CD4-positive, CD25-positive, alpha-beta regulatory T cell (primary cell): ENCODE measurements at regions not wholly inside any gene's neighbourhood (a gene's known extent, or its start where the extent isn't known, plus 50 kb on each side); places are given as distances from the start of the nearest gene placed in this dataset.

ENCODE experiments used
- ATAC-seq, 2 donors: fragments of 150-1000 bp; cut with Tn5 transposase; one replicate each; pipeline ENCODE4 v1.10.0; 2021; ENCODE audit warnings: low read depth in 2 of 2, moderate number of reproducible peaks in 2 of 2, moderate library complexity in 1 of 2
- DNase-seq, 3 donors: peaks; one replicate each; pipeline versions ENCODE4 v3.0.0 to v3.0.0-alpha.2; 2012 to 2022; ENCODE audit warnings: mixed read lengths in 1 of 3
- H3K27ac ChIP-seq: one replicate; pipeline ENCODE4 v1.7.0; 2013; ENCODE audit warnings: mild to moderate bottlenecking, low read length; ENCODE audit not compliant: insufficient read depth, poor library complexity, severe bottlenecking
- H3K27me3 ChIP-seq: one replicate; pipeline ENCODE4 v1.7.0; 2013; ENCODE audit warnings: low read length; ENCODE audit not compliant: control insufficient read depth, insufficient read depth
- H3K36me3 ChIP-seq: one replicate; pipeline ENCODE4 v1.7.0; 2013; ENCODE audit warnings: mild to moderate bottlenecking, low read length, moderate library complexity; ENCODE audit not compliant: control insufficient read depth, insufficient read depth
- H3K4me1 ChIP-seq: 2 replicates; pipeline ENCODE4 v1.7.0; 2013; ENCODE audit warnings: mild to moderate bottlenecking, low read length; ENCODE audit not compliant: insufficient read depth, control insufficient read depth, poor library complexity, severe bottlenecking
- H3K4me3 ChIP-seq: one replicate; pipeline ENCODE4 v1.7.0; 2013; ENCODE audit warnings: low read depth, mild to moderate bottlenecking, low read length, moderate library complexity
- H3K9me3 ChIP-seq, 2 experiments: 1 replicate in 1 of 2; 2 replicates in 1 of 2; pipeline ENCODE4 v1.7.0; 2013; ENCODE audit warnings: low read length in 2 of 2, mild to moderate bottlenecking in 1 of 2, moderate library complexity in 1 of 2; ENCODE audit not compliant: control insufficient read depth in 2 of 2
- H3K27ac Mint-ChIP-seq, 3 donors: one replicate each; pipeline ENCODE4 v1.8.0; 2020 to 2022; ENCODE audit warnings: mild to moderate bottlenecking in 3 of 3, mixed read lengths in 3 of 3, moderate library complexity in 2 of 3
- H3K27me3 Mint-ChIP-seq: one replicate; pipeline ENCODE4 v1.8.0; 2022; ENCODE audit warnings: mild to moderate bottlenecking, mixed read lengths
- H3K36me3 Mint-ChIP-seq: one replicate; pipeline ENCODE4 v1.8.0; 2020; ENCODE audit warnings: mixed read lengths
- H3K4me1 Mint-ChIP-seq, 4 donors: one replicate each; pipeline ENCODE4 v1.8.0; 2020 to 2022; ENCODE audit warnings: mixed read lengths in 4 of 4, mild to moderate bottlenecking in 1 of 4
- H3K4me3 Mint-ChIP-seq, 4 donors: one replicate each; pipeline ENCODE4 v1.8.0; 2020 to 2022; ENCODE audit warnings: mild to moderate bottlenecking in 4 of 4, mixed read lengths in 4 of 4, moderate library complexity in 3 of 4
- H3K9me3 Mint-ChIP-seq, 7 donors: one replicate each; pipeline ENCODE4 v1.8.0; 2020 to 2022; ENCODE audit warnings: mixed read lengths in 7 of 7, mild to moderate bottlenecking in 3 of 7, moderate library complexity in 2 of 7

- no peaks in the 10 kb centered on the region for H3K4me1 Mint-ChIP-seq
- ATAC-seq, result no peak
- no peak overlapping the region for H3K27ac ChIP-seq
- H3K27me3 Mint-ChIP-seq, result peaks cover 12% of the 10 kb centered on the region
- no peaks in the 10 kb centered on the region for H3K9me3 ChIP-seq
- no peaks in the 10 kb centered on the region for H3K27me3 ChIP-seq
- DNase-seq, result no peak
- no peak overlapping the region for H3K4me3 Mint-ChIP-seq
- H3K36me3 ChIP-seq, result no peaks in the 10 kb centered on the region
- H3K27ac Mint-ChIP-seq, result no peak overlapping the region
- H3K4me1 ChIP-seq, result no peaks in the 10 kb centered on the region
- H3K4me3 ChIP-seq, result no peak overlapping the region
- H3K9me3 Mint-ChIP-seq, result peaks cover 0 to 9% (median 4%) of the 10 kb centered on the region in 7 donors
- H3K36me3 Mint-ChIP-seq, result no peaks in the 10 kb centered on the region
Measured at GRCh38 chr6:117810269-117810668, 96.8 kb upstream of the SLC35F1 start.

- no peak for ATAC-seq
- no peak for DNase-seq
- peaks cover 0 to 10% (median 5%) of the 10 kb centered on the region in 7 donors for H3K9me3 Mint-ChIP-seq
- H3K9me3 ChIP-seq, result peaks cover 0 to 10% of the 10 kb centered on the region in 2 experiments
- H3K4me3 Mint-ChIP-seq, result no peak overlapping the region
- no peaks in the 10 kb centered on the region for H3K4me1 Mint-ChIP-seq
- H3K36me3 ChIP-seq, result no peaks in the 10 kb centered on the region
- H3K27ac Mint-ChIP-seq, result no peak overlapping the region
- H3K27me3 Mint-ChIP-seq, result peaks cover 4% of the 10 kb centered on the region
- H3K4me3 ChIP-seq, result no peak overlapping the region
- no peaks in the 10 kb centered on the region for H3K4me1 ChIP-seq
- no peaks in the 10 kb centered on the region for H3K36me3 Mint-ChIP-seq
- no peak overlapping the region for H3K27ac ChIP-seq
- no peaks in the 10 kb centered on the region for H3K27me3 ChIP-seq
Measured at GRCh38 chr6:117817499-117817898, 89.6 kb upstream of the SLC35F1 start.

DNA sequence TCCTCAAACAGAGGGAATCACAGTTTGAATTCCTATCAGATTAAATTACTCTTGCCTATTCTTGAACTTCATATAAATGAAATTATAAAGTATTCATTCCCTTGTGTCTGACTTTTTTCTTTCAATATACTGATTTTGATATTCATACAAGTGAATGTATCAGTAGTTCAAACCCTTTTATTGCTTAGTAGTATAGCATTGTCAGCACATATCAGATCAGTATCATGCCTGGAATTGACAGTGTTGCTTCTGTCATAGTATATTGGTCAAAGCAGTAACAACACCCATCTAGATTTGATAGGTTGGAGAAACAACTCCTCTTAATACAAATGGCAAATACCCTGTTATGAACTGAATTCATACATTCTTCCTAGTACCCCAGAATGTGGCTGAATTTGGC lies 89.1 kb upstream of the SLC35F1 start:
- peaks cover 0 to 10% (median 5%) of the 10 kb centered on the region in 7 donors for H3K9me3 Mint-ChIP-seq
- Histone ChIP-seq H3K9me3 (peaks cover 0 to 10% of the 10 kb centered on the region in 2 experiments), H3K36me3 (no peaks in the 10 kb centered on the region), H3K27ac (no peak overlapping the region), H3K27me3 (no peaks in the 10 kb centered on the region), H3K4me1 (no peaks in the 10 kb centered on the region), H3K4me3 (no peak overlapping the region)
- peaks cover 4% of the 10 kb centered on the region for H3K27me3 Mint-ChIP-seq
- no peaks in the 10 kb centered on the region for H3K4me1 Mint-ChIP-seq
- no peak for ATAC-seq
- no peak overlapping the region for H3K27ac Mint-ChIP-seq
- no peak overlapping the region for H3K4me3 Mint-ChIP-seq
- no peaks in the 10 kb centered on the region for H3K36me3 Mint-ChIP-seq
- DNase-seq, result no peak

GRCh38 chr6:117818449-117818848 lies 88.6 kb upstream of the SLC35F1 start:
- Histone ChIP-seq H3K27me3 (no peaks in the 10 kb centered on the region), H3K4me1 (no peaks in the 10 kb centered on the region), H3K4me3 (no peak overlapping the region), H3K9me3 (peaks cover 0 to 10% of the 10 kb centered on the region in 2 experiments), H3K27ac (no peak overlapping the region), H3K36me3 (no peaks in the 10 kb centered on the region)
- Mint-ChIP-seq H3K27me3 (peaks cover 4% of the 10 kb centered on the region), H3K9me3 (peaks cover 0 to 10% (median 5%) of the 10 kb centered on the region in 7 donors), H3K4me3 (no peak overlapping the region), H3K27ac (no peak overlapping the region), H3K4me1 (no peaks in the 10 kb centered on the region), H3K36me3 (no peaks in the 10 kb centered on the region)
- DNase-seq (no peak), ATAC-seq (no peak)

GRCh38 chr6:117829594-117830319 lies 77.3 kb upstream of the SLC35F1 start:
- Histone ChIP-seq H3K4me3 (no peak overlapping the region), H3K27ac (no peak overlapping the region), H3K9me3 (no peaks in the 10 kb centered on the region), H3K36me3 (no peaks in the 10 kb centered on the region), H3K27me3 (peaks cover 2% of the 10 kb centered on the region), H3K4me1 (no peaks in the 10 kb centered on the region)
- ATAC-seq (no peak), DNase-seq (no peak)
- no peaks in the 10 kb centered on the region for H3K27me3 Mint-ChIP-seq
- H3K9me3 Mint-ChIP-seq, result peaks cover 0 to 13% (median 7%) of the 10 kb centered on the region in 7 donors
- H3K4me3 Mint-ChIP-seq, result no peak overlapping the region
- no peaks in the 10 kb centered on the region for H3K4me1 Mint-ChIP-seq
- no peaks in the 10 kb centered on the region for H3K36me3 Mint-ChIP-seq
- H3K27ac Mint-ChIP-seq, result no peak overlapping the region

DNA sequence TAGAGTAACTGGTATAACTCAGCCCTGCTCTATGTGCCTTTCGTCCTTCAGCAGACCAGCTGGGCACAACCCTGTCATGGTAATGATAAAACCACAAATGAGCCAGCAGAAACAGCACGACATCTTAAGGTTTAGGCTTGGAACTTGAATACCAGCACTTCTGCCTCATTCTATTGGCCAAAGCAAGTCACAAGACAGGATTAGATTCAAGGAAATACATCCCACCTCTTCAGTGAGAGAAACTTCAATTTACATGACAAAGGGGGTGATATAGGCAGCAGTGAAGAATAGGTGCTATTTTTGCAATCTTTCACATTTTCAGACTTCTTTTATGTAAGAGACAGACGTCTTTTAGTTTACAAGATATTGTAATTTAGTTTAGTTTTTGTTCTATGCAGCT lies 69.8 kb upstream of the SLC35F1 start:
- Histone ChIP-seq H3K4me3 (no peak overlapping the region), H3K27ac (no peak overlapping the region), H3K27me3 (no peaks in the 10 kb centered on the region), H3K36me3 (no peaks in the 10 kb centered on the region), H3K9me3 (no peaks in the 10 kb centered on the region), H3K4me1 (no peaks in the 10 kb centered on the region)
- Mint-ChIP-seq H3K4me3 (no peak overlapping the region), H3K27ac (no peak overlapping the region), H3K27me3 (no peaks in the 10 kb centered on the region), H3K36me3 (no peaks in the 10 kb centered on the region), H3K4me1 (no peaks in the 10 kb centered on the region), H3K9me3 (peaks cover 0 to 7% (median 2%) of the 10 kb centered on the region in 7 donors)
- no peak for DNase-seq
- no peak for ATAC-seq

DNA sequence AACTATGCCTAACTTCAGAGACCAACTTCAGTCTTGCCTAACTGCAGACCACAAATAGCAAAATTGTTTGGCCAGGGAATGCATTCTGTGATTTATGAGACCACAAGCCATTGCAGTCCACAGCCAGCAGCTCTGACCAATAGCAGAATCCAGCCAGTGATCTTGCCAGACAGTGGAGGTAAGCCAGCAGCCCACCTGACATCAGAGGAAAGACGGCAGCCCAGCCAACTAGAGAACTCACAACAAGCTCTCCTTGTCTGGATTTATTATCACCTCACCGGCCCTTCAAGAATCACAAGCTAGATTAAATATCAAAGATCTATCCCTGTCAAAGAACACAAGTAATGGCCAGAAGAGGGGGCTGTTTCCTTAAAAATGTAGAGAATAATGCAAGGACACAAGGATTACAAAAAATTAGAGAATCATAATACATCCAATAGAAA lies 66.5 kb upstream of the SLC35F1 start:
- H3K4me1 Mint-ChIP-seq, result no peaks in the 10 kb centered on the region
- no peak overlapping the region for H3K27ac Mint-ChIP-seq
- Histone ChIP-seq H3K27me3 (no peaks in the 10 kb centered on the region), H3K27ac (no peak overlapping the region), H3K9me3 (no peaks in the 10 kb centered on the region), H3K36me3 (no peaks in the 10 kb centered on the region), H3K4me3 (no peak overlapping the region), H3K4me1 (no peaks in the 10 kb centered on the region)
- H3K27me3 Mint-ChIP-seq, result no peaks in the 10 kb centered on the region
- peak in 1 of 3 donors; percentile 25 for DNase-seq
- no peak for ATAC-seq
- no peak overlapping the region for H3K4me3 Mint-ChIP-seq
- peaks cover 0 to 7% (median 0%) of the 10 kb centered on the region in 7 donors for H3K9me3 Mint-ChIP-seq
- H3K36me3 Mint-ChIP-seq, result no peaks in the 10 kb centered on the region

GRCh38 chr6:117847912-117848311 lies 59.2 kb upstream of the SLC35F1 start:
- no peaks in the 10 kb centered on the region for H3K4me1 ChIP-seq
- Mint-ChIP-seq H3K4me1 (no peaks in the 10 kb centered on the region), H3K27me3 (no peaks in the 10 kb centered on the region), H3K27ac (no peak overlapping the region), H3K4me3 (no peak overlapping the region), H3K9me3 (peaks cover 0 to 18% (median 1%) of the 10 kb centered on the region in 7 donors), H3K36me3 (no peaks in the 10 kb centered on the region)
- H3K36me3 ChIP-seq, result no peaks in the 10 kb centered on the region
- H3K9me3 ChIP-seq, result peaks cover 0 to 1% of the 10 kb centered on the region in 2 experiments
- H3K4me3 ChIP-seq, result no peak overlapping the region
- no peaks in the 10 kb centered on the region for H3K27me3 ChIP-seq
- ATAC-seq, result no peak
- no peak for DNase-seq
- no peak overlapping the region for H3K27ac ChIP-seq
